Suppressor macrophage treated with lipopolysaccharide for 1 hour (primary cell): ENCODE measurements at regions not wholly inside any gene's neighbourhood (a gene's known extent, or its start where the extent isn't known, plus 50 kb on each side); places are given as distances from the start of the nearest gene placed in this dataset.
"Not testable (repeated sequence)": the region's sequence is repeated elsewhere in the genome, so short reads cannot be mapped to it uniquely, and the experiment has no call there.

Experiments
- DNase-seq, 3 donors: peaks; one replicate each; pipeline ENCODE4 v3.0.0-alpha.2; 2020 to 2022

GRCh38 chr2:8331068-8331467 is 350.8 kb upstream of the ID2 start:
- DNase-seq: no peak

GRCh38 chr2:8332646-8333045 is 349.2 kb upstream of the ID2 start:
- no peak for DNase-seq

- no peak for DNase-seq
Measured at GRCh38 chr2:8333177-8333831, 348.6 kb upstream of the ID2 start.

DNA sequence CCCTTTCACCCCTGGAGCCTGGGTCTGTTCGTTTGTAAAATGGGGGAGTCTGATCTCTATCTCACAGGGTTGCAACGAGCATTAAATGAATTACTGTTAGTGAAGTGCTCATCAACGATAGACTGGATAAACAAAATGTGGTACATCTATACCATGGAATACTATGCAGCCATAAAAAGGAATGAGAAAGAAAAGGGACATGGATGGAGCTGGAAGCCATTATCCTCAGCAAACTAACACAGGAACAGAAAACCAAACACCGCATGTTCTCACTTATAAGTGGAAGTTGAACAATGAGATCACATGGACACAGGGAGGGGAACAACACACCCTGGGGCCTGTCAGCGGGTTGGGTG is 348.0 kb upstream of the ID2 start:
- DNase-seq: not testable (repeated sequence)

GRCh38 chr2:8334866-8335325 is 347.0 kb upstream of the ID2 start:
- DNase-seq: peak; percentile 40 to 49 (median 45)

DNA sequence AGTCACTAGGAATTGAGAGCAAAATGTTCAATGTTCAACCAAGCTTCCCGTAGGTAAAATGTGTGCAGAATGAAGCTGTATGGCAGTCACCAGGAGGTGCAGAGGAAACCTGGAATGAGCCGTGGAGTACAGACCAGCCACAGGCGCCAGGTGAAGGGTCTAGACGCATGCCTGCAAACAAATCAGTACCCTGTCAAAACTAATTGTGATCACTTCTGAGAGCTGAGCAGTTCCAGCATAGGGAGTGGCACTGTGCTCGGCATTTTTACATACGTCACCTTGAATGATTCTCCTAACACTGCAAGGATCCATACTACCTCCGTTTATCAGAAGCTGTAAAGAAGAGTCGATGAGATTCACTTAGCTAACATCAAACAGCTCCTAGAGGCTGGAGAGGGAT is 346.1 kb upstream of the ID2 start:
- DNase-seq: no peak

GRCh38 chr2:8337321-8337720 is 344.5 kb upstream of the ID2 start:
- no peak for DNase-seq

DNA sequence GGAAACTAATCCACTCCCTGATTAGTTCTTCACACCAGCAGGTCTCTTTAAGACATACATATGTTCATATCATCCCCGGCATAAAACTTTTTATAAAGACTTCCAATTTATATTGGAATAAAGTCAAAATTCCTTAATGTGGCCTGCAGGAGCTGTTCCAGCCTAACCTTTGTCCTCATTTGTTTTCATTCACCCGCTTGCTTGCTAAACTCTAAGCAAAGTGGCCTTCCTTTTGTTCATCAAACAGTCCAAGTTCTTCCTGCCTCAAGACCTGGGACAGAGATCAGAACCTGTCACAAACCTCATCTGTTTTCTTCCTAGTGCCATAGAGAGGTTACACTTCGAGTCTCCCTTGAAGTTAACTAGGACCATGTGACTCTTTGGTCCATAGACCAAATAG is 339.4 kb upstream of the ID2 start:
- DNase-seq: no peak

GRCh38 chr2:8343031-8343430 is 338.8 kb upstream of the ID2 start:
- DNase-seq: peak; percentile 37 to 71 (median 67)

DNA sequence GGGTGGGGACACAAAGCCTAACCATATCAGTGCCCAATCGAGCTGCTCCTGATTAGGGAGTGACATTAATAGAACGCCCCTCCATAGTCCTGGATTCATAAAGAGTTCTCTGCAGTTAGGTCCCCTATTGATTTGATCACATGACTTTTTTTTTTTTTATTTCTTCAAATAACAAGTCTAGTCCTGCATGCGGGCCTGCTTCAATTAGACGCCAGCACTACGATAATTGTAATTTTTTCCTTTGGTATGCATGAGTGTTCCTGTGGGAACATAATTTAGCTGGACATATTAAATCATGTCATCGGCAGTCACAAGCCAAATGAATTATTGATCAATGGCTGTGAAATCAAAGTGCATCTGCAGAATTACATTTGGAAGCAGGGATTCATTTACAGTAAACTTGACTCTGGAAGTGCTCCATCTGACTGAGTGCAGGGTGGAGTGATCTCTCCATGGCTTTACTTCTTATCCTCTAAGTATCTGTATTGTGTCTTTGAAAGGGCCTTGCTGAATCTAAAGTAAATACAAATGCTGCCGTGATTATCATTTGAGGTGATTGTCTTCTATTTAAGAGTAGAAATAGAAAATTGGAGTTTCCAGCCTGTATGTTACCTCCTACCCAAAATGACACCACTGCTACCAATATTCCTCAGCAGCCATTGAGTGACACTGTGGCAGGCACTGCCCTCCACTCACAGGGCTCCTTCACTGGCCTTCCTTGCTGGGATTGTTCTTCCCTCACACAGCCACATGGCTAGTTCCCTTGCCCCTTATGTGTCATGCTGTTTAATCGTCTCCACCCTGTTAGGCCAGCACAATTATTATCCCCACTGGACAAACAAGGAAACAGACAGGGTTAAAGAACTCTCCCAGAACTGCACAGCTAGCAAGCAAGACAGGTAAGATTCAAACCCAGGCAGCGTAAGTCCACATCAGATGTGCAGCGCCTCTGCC is 337.4 kb upstream of the ID2 start:
- DNase-seq: no peak

DNA sequence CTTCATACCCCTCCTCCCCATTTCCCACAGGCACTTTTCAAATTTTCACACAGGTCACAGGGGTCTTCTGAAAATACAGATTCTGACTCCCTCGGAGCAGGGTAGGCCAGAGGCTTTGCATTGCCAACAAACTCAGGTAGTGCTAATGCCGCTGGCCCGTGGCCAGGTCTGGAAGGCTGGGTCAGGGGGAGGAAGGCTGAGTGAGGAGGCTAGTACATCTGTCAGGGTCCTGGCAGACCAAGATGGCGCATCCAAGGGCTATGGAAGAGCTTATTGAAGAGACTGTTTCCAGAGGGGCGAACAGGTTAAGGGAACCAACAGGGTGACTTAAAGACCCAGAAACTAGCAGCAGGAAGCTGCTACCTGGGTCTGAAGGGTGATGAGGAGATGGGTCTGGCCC is 336.7 kb upstream of the ID2 start:
- DNase-seq: no peak

- no peak for DNase-seq
Measured at GRCh38 chr2:8346208-8346607, 335.6 kb upstream of the ID2 start.

DNA sequence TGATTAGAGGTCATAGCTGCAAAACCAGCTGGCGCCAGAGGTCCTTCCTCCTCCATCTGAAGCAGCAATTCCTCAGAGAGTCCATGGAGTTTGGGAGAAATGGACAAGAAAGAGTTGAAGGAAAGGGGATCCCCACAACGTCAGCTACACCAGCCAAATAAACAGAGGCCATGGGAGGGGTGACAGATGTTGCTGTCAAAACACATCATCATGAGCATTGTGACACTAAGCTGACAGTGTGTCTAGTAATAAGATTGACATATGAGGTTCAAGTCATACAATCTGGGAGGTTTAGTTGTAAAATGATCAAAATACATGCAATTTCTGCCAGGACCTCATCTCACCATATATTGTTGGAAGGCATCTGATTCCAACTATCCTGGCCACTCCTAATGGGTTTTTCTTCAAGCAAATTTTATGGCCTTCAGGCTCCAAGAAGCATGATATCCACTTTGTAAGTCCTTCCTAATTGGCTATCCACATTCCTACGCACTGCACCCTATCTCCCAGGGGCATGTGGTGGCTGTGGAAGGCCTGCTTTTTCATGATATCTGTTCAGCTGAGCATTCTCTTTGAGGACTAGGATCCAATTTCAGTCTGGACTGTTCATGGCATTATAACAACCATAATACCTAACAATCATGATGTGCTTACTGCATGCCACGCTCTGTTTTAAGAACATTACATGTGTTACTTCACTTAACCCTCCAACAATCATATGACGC is 335.0 kb upstream of the ID2 start:
- DNase-seq: no peak

DNA sequence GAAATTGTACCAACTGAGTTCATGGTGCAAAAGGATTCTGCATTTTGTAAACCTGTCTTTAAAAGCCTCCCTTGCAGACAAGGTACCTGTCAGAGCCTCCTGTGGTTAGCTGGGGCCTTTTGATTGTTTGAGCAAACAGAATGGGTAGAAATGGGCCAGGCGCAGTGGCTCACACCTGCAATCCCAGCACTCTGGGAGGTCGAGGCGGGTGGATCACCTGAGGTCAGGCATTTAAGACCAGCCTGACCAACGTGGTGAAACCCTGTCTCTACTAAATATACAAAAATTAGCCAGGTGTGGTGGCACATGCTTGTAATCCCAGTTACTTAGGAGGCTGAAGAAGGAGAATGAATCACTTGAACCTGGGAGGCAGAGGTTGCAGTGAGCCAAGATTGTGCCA is 332.9 kb upstream of the ID2 start:
- not testable (repeated sequence) for DNase-seq

GRCh38 chr2:8352296-8352695 is 329.6 kb upstream of the ID2 start:
- DNase-seq: peak; percentile 31 to 64 (median 62)

DNA sequence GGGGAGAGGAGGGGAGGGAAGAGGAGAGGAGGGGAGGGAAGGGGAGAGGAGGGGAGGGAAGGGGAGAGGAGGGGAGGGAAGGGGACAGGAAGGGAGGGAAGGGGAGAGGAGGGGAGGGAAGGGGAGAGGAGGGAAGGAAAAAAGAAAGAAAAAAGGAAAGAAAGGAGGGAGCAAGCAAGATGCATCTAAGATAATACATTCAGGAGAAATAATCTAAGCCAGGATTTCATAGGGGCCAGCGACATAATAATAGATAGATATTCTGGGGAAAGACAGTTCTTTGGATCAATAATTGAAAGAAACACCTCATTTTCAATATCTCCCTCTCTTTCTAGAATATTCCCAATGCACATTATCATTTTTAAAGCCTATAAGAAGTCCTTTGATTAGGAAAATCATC is 328.9 kb upstream of the ID2 start:
- DNase-seq: no peak

GRCh38 chr2:8355102-8355859 is 326.6 kb upstream of the ID2 start:
- no peak for DNase-seq

DNA sequence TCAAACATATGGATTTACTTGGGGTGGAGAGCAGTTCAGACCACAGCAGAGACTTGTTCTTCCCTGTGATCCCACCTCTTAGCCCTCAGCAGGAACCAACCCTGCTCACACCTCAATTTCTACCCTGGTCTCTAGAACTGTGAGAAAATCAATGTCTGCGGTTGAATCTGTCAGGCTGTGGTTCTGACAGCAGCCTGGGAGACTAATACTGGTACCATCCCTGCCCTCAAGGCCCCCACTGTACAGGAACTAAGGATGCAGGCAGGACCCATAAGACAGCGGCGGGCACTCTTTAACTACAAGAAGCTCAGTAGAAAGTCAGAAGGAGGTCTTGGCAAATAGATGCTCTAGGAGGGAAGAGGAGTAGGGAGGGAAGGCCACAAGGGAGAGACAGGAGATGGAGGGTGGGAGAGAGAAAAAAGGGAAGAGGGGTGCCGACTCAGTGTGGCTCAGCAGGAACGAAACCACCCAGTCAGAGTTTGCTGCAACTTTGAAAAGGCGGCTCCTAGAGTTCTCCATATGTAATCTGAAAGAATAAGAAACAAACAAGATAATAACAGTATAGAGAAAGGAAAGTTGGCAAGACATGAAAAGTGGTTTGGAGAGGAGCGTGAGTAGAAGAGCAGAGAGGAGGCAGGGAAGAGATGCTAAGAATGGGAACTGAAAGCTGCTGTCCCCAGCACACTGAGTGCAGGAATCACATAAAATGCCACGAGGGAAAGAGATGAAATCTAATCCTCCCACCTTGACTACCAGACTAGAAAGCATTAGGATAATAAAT is 323.9 kb upstream of the ID2 start:
- DNase-seq: peak; percentile 46 to 64 (median 64)

DNA sequence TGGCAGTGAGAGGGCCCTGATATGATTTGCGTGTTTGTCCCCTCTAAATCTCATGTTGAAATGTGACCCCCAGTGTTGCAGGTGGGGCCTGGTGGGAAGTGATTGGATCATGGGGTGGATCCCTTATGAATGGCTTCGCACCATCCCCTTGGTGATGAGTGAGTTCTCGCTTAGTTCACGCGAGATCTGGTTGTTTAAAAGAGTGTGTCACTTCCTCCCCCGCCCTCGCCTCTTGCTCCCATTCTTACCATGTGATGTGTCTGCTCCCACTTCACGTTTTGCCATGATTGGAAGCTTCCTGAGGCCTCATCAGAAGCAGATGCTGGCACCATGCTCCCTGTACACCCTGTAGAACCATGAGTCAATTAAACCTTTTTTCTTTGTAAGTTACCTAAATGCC is 319.9 kb upstream of the ID2 start:
- DNase-seq: no peak

- no peak for DNase-seq
Measured at GRCh38 chr2:8363161-8363560, 318.7 kb upstream of the ID2 start.

DNA sequence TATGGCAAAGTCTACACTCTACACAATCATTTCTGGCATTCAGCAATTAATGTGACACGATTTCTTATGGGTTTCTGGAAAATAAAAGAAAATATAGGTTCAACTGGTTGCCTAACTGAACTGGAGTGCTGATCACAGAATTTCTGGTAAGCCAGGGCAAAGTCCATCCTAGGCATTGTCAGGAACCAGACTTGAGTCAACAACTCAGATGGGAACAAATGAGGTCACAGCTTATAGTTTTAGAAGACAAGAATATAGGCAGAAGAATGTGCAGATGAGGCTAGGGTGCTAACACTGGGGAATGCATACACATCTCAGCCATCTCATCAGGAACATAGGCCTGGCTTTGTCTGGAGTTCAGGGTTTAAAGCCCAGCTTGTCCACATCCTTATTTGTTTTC is 317.2 kb upstream of the ID2 start:
- DNase-seq: no peak

DNA sequence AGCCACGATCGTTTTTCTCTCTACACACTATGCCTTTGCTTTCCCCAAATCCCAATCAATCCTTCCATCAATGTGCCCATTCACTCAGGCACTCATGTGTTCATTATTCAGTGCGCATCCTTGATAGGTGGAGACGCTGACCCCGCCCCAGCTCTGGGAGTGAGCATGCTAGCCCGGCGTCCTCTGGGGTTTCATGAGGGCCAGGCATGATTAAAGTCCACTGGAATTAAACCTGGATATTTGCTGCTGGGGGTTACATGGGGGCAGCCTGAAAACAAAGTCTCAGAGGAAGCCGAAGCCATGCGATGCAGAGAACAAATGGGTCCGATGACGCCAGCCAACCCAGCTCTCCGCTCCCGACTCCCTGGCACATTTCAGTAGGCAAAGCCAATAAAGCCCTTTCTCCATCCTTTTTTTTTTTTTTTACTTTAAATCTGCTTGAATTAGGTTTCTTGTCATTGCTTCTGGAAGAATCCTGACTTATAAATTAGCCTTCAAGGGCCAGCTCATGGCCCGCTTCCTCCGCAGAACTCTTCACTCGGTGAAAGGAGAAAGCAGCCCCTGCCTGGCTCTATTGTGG is 316.4 kb upstream of the ID2 start:
- DNase-seq: no peak
